ENCODE measurements at regions not wholly inside any gene's neighbourhood (a gene's known extent, or its start where the extent isn't known, plus 50 kb on each side); places are given as distances from the start of the nearest gene placed in this dataset.

DNA sequence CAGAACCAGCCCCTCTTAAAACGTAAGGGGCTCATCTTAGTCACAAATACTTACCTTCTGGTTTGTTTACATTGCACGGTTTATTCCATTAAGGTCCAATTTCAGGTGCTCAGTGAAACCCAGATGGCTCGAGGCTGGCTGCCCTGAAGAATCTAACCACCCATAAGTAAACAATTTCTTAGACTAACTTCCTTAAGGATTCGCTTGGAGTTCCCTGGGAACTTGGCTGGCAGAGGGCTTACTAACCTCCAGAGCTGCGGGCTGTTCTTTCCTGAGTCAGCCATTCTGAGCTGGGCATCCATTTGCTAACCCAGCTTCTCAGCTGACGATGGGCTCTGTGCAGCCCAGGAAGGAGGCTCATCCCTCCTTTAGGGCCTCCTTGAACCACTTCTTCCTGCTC, 262.1 kb downstream of the FGF9 start:
- no peak overlapping the region for H3K4me3 ChIP-seq (ENCODE audit: extremely low read depth in 1 of 4, insufficient read depth in 2 of 4, low read depth in 3 of 4, low read length in 4 of 4)
- H3K36me3 ChIP-seq (ENCODE audit: control insufficient read depth in 2 of 4, insufficient read depth in 4 of 4, low read length in 3 of 4): no peaks in the 10 kb centered on the region
- no peak overlapping the region for H3K18ac ChIP-seq (ENCODE audit: extremely low read depth, low read length)
- peaks cover 8% of the 10 kb centered on the region; the same call in 1 of the 2 replicates for H3K23me2 ChIP-seq (ENCODE audit: low read depth, low read length)
- no peak for FAIRE-seq
- H3K4ac ChIP-seq (replicated peaks; ENCODE audit: insufficient read length, low read depth, low read length): no peak overlapping the region
- H3K14ac ChIP-seq (ENCODE audit: insufficient read length): no peak overlapping the region
- H2BK5ac ChIP-seq (ENCODE audit: low read depth, low read length): no peak overlapping the region
- ChIA-PET CTCF (ENCODE audit: partially characterized antibody) (interaction anchor here (0.6 to 1.6 kb wide), 2 partner anchors 257 to 823 kb away, joined by 3 read pairs; no protein-coding TSS in a partner anchor), POLR2A (ENCODE audit: partially characterized antibody) (interaction anchor here (0.9 kb wide), 1 partner anchor 10 kb away, joined by 3 read pairs; no protein-coding TSS in a partner anchor)
- no peak for DNase-seq (ENCODE audit: low read depth in 1 of 2, low spot score in 2 of 2)
- H4K5ac ChIP-seq (ENCODE audit: insufficient read length, low read depth, low read length): no peak overlapping the region
- H3K56ac ChIP-seq (replicated peaks; ENCODE audit: insufficient read length, low read depth, low read length): no peak overlapping the region
- H2BK20ac ChIP-seq (ENCODE audit: low read length): no peak overlapping the region
- H2BK12ac ChIP-seq (ENCODE audit: low read depth, low read length): no peak overlapping the region
- no peaks in the 10 kb centered on the region for H3K79me1 ChIP-seq (ENCODE audit: low read depth, low read length)
- H3K27me3 ChIP-seq (replicated peaks in 1 of 4; ENCODE audit: control insufficient read depth in 3 of 4, extremely low read depth in 1 of 4, insufficient read depth in 3 of 4, low read length in 3 of 4): no peaks in the 10 kb centered on the region
- H2BK15ac ChIP-seq (ENCODE audit: low read length): no peak overlapping the region
- no peak overlapping the region for H3K23ac ChIP-seq (ENCODE audit: insufficient read length)
- no peak overlapping the region for H4K8ac ChIP-seq (ENCODE audit: extremely low read depth, insufficient read depth, low read length)
- H3K27ac ChIP-seq (ENCODE audit: low read depth, low read length): no peak overlapping the region
- H2BK120ac ChIP-seq (replicated peaks; ENCODE audit: low read depth, low read length): no peak overlapping the region
- no peak overlapping the region for H4K91ac ChIP-seq (replicated peaks; ENCODE audit: insufficient read length, low read length)
- no peaks in the 10 kb centered on the region for H3K79me2 ChIP-seq (ENCODE audit: control insufficient read depth in 1 of 2, insufficient read depth in 2 of 2, low read length in 2 of 2)
- H4K20me1 ChIP-seq (replicated peaks in 1 of 2; ENCODE audit: control insufficient read depth in 1 of 2, insufficient read depth in 2 of 2, low read length in 2 of 2): no peaks in the 10 kb centered on the region
- H3K4me2 ChIP-seq (ENCODE audit: insufficient read depth in 1 of 2, low read depth in 2 of 2, low read length in 2 of 2): no peak overlapping the region
- H3K4me1 ChIP-seq (replicated peaks in 1 of 4; ENCODE audit: control insufficient read depth in 3 of 4, insufficient read depth in 4 of 4, low read length in 3 of 4): no peaks in the 10 kb centered on the region; a peak in 2 of 7 replicates
- TF ChIP-seq TBP (IDR thresholded peaks at IDR 0.05; ENCODE audit: low read depth, low read length): no peak
- no peak for TF ChIP-seq RAD21 (IDR thresholded peaks at IDR 0.05 in 1 of 2, conservative IDR thresholded peaks at IDR 0.05 in 1 of 2; ENCODE audit: low read depth in 2 of 2, low read length in 2 of 2)
- no peak for TF ChIP-seq EGR1 (IDR thresholded peaks at IDR 0.05; ENCODE audit: borderline replicate concordance, low read depth, low read length)
- TF ChIP-seq, protein P1, sequence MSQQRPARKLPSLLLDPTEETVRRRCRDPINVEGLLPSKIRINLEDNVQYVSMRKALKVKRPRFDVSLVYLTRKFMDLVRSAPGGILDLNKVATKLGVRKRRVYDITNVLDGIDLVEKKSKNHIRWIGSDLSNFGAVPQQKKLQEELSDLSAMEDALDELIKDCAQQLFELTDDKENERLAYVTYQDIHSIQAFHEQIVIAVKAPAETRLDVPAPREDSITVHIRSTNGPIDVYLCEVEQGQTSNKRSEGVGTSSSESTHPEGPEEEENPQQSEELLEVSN (IDR thresholded peaks at IDR 0.05): no peak
- no peak for TF ChIP-seq RFX5 (IDR thresholded peaks at IDR 0.05; ENCODE audit: borderline replicate concordance, low read depth, low read length)
- TF ChIP-seq TAF7 (optimal IDR thresholded peaks at IDR 0.05; ENCODE audit: borderline replicate concordance, low read depth, low read length): no peak
- TF ChIP-seq, protein P2, sequence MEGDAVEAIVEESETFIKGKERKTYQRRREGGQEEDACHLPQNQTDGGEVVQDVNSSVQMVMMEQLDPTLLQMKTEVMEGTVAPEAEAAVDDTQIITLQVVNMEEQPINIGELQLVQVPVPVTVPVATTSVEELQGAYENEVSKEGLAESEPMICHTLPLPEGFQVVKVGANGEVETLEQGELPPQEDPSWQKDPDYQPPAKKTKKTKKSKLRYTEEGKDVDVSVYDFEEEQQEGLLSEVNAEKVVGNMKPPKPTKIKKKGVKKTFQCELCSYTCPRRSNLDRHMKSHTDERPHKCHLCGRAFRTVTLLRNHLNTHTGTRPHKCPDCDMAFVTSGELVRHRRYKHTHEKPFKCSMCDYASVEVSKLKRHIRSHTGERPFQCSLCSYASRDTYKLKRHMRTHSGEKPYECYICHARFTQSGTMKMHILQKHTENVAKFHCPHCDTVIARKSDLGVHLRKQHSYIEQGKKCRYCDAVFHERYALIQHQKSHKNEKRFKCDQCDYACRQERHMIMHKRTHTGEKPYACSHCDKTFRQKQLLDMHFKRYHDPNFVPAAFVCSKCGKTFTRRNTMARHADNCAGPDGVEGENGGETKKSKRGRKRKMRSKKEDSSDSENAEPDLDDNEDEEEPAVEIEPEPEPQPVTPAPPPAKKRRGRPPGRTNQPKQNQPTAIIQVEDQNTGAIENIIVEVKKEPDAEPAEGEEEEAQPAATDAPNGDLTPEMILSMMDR (IDR thresholded peaks at IDR 0.05; ENCODE audit: control extremely low read depth in 1 of 3, insufficient read depth in 1 of 3, low read depth in 1 of 3, low read length in 3 of 3): no peak
- H3K9ac ChIP-seq (replicated peaks in 1 of 4; ENCODE audit: extremely low read depth in 1 of 4, low read depth in 3 of 4, low read length in 3 of 4): no peak overlapping the region
- no peaks in the 10 kb centered on the region for H3K9me3 ChIP-seq (ENCODE audit: insufficient read depth in 2 of 2, low read depth in 1 of 2, low read length in 1 of 2)
- no peak overlapping the region; the same call in 1 of the 2 replicates for H2AFZ ChIP-seq (ENCODE audit: low read length)
- 90% methylated on average over 6 of the region's 6 CpGs; no CpG with 5 or more reads in 1 of the 2 experiments for WGBS, 2 experiments (ENCODE audit: extremely low coverage in 1 of 2, insufficient coverage in 1 of 2, insufficient read length in 1 of 2, insufficient replicate concordance in 2 of 2, low coverage in 1 of 2, low lambda C conversion rate in 2 of 2, missing lambda C conversion rate in 1 of 2)
- no peak overlapping the region for H2AK5ac ChIP-seq (ENCODE audit: low read depth, low read length)
